Sigmoid colon (tissue), 6 donors: ENCODE measurements at regions not wholly inside any gene's neighbourhood (a gene's known extent, or its start where the extent isn't known, plus 50 kb on each side); places are given as distances from the start of the nearest gene placed in this dataset.
A peak's percentile ranks its signal among the peaks of the same experiment; 100 is the strongest.

Experiments
- DNase-seq: peaks from one replicate; pipeline ENCODE4 v3.0.0-alpha.2; 2019
- H3K27ac ChIP-seq, 4 donors: fragments of 200-600 bp; sonication (generic); one replicate each; pipeline ENCODE4 v1.5.1; 2016 to 2019; ENCODE audit warnings: mild to moderate bottlenecking in 1 of 4
- H3K27me3 ChIP-seq, 3 donors: fragments of 200-600 bp; sonication (generic); one replicate each; pipeline ENCODE4 v1.5.1; 2019; ENCODE audit warnings: mild to moderate bottlenecking in 1 of 3
- H3K36me3 ChIP-seq, 4 donors: fragments of 200-600 bp; sonication (generic); one replicate each; pipeline ENCODE4 v1.5.1; 2016 to 2019
- H3K4me1 ChIP-seq, 4 donors: fragments of 200-600 bp; sonication (generic); one replicate each; pipeline ENCODE4 v1.5.1; 2017 to 2019
- H3K4me3 ChIP-seq, 4 donors: fragments of 200-600 bp; sonication (generic); one replicate each; pipeline ENCODE4 v1.5.1; 2017 to 2019; ENCODE audit warnings: mild to moderate bottlenecking in 2 of 4, moderate library complexity in 1 of 4
- H3K9me3 ChIP-seq, 4 donors: fragments of 200-600 bp in 3 of 4; sonication (generic) in 3 of 4; one replicate each; pipeline versions ENCODE4 v1.5.1 to v1.6.1; 2013 to 2019
- CTCF ChIP-seq, 4 experiments: fragments of 450-650 bp in 3 of 4; fragments of 200-600 bp in 1 of 4; IDR thresholded peaks; one replicate each; pipeline ENCODE4 v1.5.1; 2016 to 2019; ENCODE audit warnings: antibody characterized with exemption in 4 of 4, mild to moderate bottlenecking in 3 of 4, moderate library complexity in 2 of 4
- EP300 ChIP-seq, 4 donors: sonication (generic); formaldehyde crosslinking; IDR thresholded peaks; one replicate each; pipeline ENCODE4 v1.6.1; 2017; ENCODE audit warnings: antibody characterized with exemption in 4 of 4
- POLR2A ChIP-seq, 2 donors: fragments of 450-650 bp; IDR thresholded peaks; one replicate each; pipeline ENCODE4 v1.6.1; 2016; ENCODE audit warnings: antibody characterized with exemption in 2 of 2, mild to moderate bottlenecking in 2 of 2, moderate library complexity in 2 of 2
- POLR2AphosphoS5 ChIP-seq, 4 donors: sonication (generic); formaldehyde crosslinking; IDR thresholded peaks; one replicate each; pipeline ENCODE4 v1.6.1; 2017; ENCODE audit warnings: antibody characterized with exemption in 4 of 4
- WGBS, 2 donors: extraction: QIAGEN DNeasy Blood & Tissue Kit; methylation state at CpG; one replicate each; pipeline ENCODE4 v1.1.7; 2013; 5-methylcytosine and 5-hydroxymethylcytosine counted together
- intact Hi-C: fragments of 100-400 bp; cut with DNase I; formaldehyde crosslinking; loops from one replicate; pipeline ENCODE4 v1.15.1; 2023
- donor health status: healthy with polysubstance abuse.
- donor health status: healthy.

- Histone ChIP-seq H3K9me3 (no peaks in the 10 kb centered on the region), H3K27me3 (no peaks in the 10 kb centered on the region), H3K4me3 (no peak overlapping the region), H3K36me3 (no peaks in the 10 kb centered on the region), H3K27ac (no peak overlapping the region), H3K4me1 (no peaks in the 10 kb centered on the region)
- 92 to 95% methylated on average over 12 of the region's 12 CpGs for WGBS, 2 donors
- peak; percentile 5 for DNase-seq
- intact Hi-C loops = no loop called here
- TF ChIP-seq POLR2A (IDR thresholded peaks at IDR 0.05) (no peak), POLR2AphosphoS5 (IDR thresholded peaks at IDR 0.05) (no peak), CTCF (IDR thresholded peaks at IDR 0.05) (no peak), EP300 (IDR thresholded peaks at IDR 0.05) (no peak)
Measured at GRCh38 chr16:73317321-73317857, 269.5 kb upstream of the ZFHX3 start.

GRCh38 chr16:73315645-73316044, 267.7 kb upstream of the ZFHX3 start:
- 72 to 78% methylated on average over 7 of the region's 7 CpGs for WGBS, 2 donors
- H3K27me3 ChIP-seq = no peaks in the 10 kb centered on the region
- no peaks in the 10 kb centered on the region for H3K9me3 ChIP-seq
- intact Hi-C loops = no loop called here
- no peak for TF ChIP-seq CTCF (IDR thresholded peaks at IDR 0.05)
- no peak for TF ChIP-seq EP300 (IDR thresholded peaks at IDR 0.05)
- no peak for TF ChIP-seq POLR2AphosphoS5 (IDR thresholded peaks at IDR 0.05)
- no peak for TF ChIP-seq POLR2A (IDR thresholded peaks at IDR 0.05)
- no peaks in the 10 kb centered on the region for H3K4me1 ChIP-seq
- DNase-seq = no peak
- H3K36me3 ChIP-seq = no peaks in the 10 kb centered on the region
- H3K27ac ChIP-seq = no peak overlapping the region
- no peak overlapping the region for H3K4me3 ChIP-seq

GRCh38 chr16:73313950-73314349, 266.0 kb upstream of the ZFHX3 start:
- 93% methylated on average over 2 of the region's 2 CpGs for WGBS, 2 donors
- TF ChIP-seq CTCF (IDR thresholded peaks at IDR 0.05) (no peak), EP300 (IDR thresholded peaks at IDR 0.05) (no peak), POLR2A (IDR thresholded peaks at IDR 0.05) (no peak), POLR2AphosphoS5 (IDR thresholded peaks at IDR 0.05) (no peak)
- intact Hi-C loops = no loop called here

GRCh38 chr16:73311857-73312723, 264.2 kb upstream of the ZFHX3 start:
- Histone ChIP-seq H3K4me3 (no peak overlapping the region), H3K4me1 (no peaks in the 10 kb centered on the region), H3K27ac (no peak overlapping the region), H3K36me3 (no peaks in the 10 kb centered on the region), H3K9me3 (no peaks in the 10 kb centered on the region), H3K27me3 (no peaks in the 10 kb centered on the region)
- TF ChIP-seq POLR2A (IDR thresholded peaks at IDR 0.05) = no peak
- no peak for TF ChIP-seq POLR2AphosphoS5 (IDR thresholded peaks at IDR 0.05)
- TF ChIP-seq CTCF (IDR thresholded peaks at IDR 0.05) = no peak
- TF ChIP-seq EP300 (IDR thresholded peaks at IDR 0.05) = no peak
- DNase-seq = no peak
- 89 to 91% methylated on average over 10 of the region's 10 CpGs for WGBS, 2 donors
- intact Hi-C loops = no loop called here

More at GRCh38 chr16:73313950-73314349, 266.0 kb upstream of the ZFHX3 start:
- DNase-seq = peak; percentile 15
- Histone ChIP-seq H3K4me1 (no peaks in the 10 kb centered on the region), H3K9me3 (no peaks in the 10 kb centered on the region), H3K36me3 (no peaks in the 10 kb centered on the region), H3K27me3 (no peaks in the 10 kb centered on the region), H3K4me3 (no peak overlapping the region), H3K27ac (no peak overlapping the region)
